ENCODE measurements at regions not wholly inside any gene's neighbourhood (a gene's known extent, or its start where the extent isn't known, plus 50 kb on each side); places are given as distances from the start of the nearest gene placed in this dataset.

GRCh38 chr2:193743089-193743488 lies 1548.4 kb upstream of the TMEFF2 start:
- FAIRE-seq (no peak), ATAC-seq (no peak), DNase-seq (ENCODE audit: low spot score) (no peak)
- Histone ChIP-seq H2AFZ (ENCODE audit: low read length) (no peak overlapping the region), H3K27ac (ENCODE audit: extremely low read length, insufficient read depth, low read length) (no peak overlapping the region), H3K36me3 (replicated peaks in 1 of 2; ENCODE audit: control insufficient read depth in 1 of 2, insufficient read depth in 2 of 2, low read length in 2 of 2) (no peaks in the 10 kb centered on the region), H3K27me3 (ENCODE audit: control insufficient read depth in 1 of 2, insufficient read depth in 2 of 2, low read length in 2 of 2) (no peaks in the 10 kb centered on the region), H3K4me1 (ENCODE audit: insufficient read depth, low read length) (no peaks in the 10 kb centered on the region), H3K4me3 (replicated peaks in 1 of 3; ENCODE audit: insufficient read depth in 1 of 3, low read depth in 2 of 3, low read length in 3 of 3) (no peak overlapping the region), H4K20me1 (ENCODE audit: insufficient read depth, low read length) (no peaks in the 10 kb centered on the region), H3K9me3 (ENCODE audit: low read length) (no peaks in the 10 kb centered on the region), H3K4me2 (ENCODE audit: low read depth, low read length) (no peak overlapping the region), H3K9ac (ENCODE audit: insufficient read depth, low read depth, low read length) (no peak overlapping the region), H3K79me2 (ENCODE audit: insufficient read depth, low read length) (no peaks in the 10 kb centered on the region)
- in situ Hi-C loops (cut with HindIII; ENCODE audit: extremely low pct_ligation_motif_present, low pct_unique_long_range_greater_than_20kb), result no loop called here
- CTCF ChIA-PET (ENCODE audit: low intra/inter-chr PET ratio, low total read pairs), result no interaction called here
- POLR2A ChIA-PET, result no interaction called here
- intact Hi-C loops (cut with micrococcal nuclease; ENCODE audit: unreplicated experiment), result no loop called here
- BruUV-seq (replicated peaks), result no TSS peak
- WGBS (ENCODE audit: low lambda C conversion rate), result 1% methylated on average over 4 of the region's 4 CpGs
- TF ChIP-seq THAP9 (CRISPR knock-in tag; IDR thresholded peaks at IDR 0.05; ENCODE audit: borderline replicate concordance), result no peak
- TF ChIP-seq, protein P1, sequence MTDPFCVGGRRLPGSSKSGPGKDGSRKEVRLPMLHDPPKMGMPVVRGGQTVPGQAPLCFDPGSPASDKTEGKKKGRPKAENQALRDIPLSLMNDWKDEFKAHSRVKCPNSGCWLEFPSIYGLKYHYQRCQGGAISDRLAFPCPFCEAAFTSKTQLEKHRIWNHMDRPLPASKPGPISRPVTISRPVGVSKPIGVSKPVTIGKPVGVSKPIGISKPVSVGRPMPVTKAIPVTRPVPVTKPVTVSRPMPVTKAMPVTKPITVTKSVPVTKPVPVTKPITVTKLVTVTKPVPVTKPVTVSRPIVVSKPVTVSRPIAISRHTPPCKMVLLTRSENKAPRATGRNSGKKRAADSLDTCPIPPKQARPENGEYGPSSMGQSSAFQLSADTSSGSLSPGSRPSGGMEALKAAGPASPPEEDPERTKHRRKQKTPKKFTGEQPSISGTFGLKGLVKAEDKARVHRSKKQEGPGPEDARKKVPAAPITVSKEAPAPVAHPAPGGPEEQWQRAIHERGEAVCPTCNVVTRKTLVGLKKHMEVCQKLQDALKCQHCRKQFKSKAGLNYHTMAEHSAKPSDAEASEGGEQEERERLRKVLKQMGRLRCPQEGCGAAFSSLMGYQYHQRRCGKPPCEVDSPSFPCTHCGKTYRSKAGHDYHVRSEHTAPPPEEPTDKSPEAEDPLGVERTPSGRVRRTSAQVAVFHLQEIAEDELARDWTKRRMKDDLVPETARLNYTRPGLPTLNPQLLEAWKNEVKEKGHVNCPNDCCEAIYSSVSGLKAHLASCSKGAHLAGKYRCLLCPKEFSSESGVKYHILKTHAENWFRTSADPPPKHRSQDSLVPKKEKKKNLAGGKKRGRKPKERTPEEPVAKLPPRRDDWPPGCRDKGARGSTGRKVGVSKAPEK (CRISPR knock-in tag; IDR thresholded peaks at IDR 0.05; ENCODE audit: borderline replicate concordance), result no peak
- no peak for TF ChIP-seq RCOR2 (CRISPR knock-in tag; IDR thresholded peaks at IDR 0.05)
- TF ChIP-seq PHF5A (CRISPR knock-in tag; IDR thresholded peaks at IDR 0.05; ENCODE audit: low read depth, unreplicated experiment), result no peak
- TF ChIP-seq ZNF143 (CRISPR knock-in tag; IDR thresholded peaks at IDR 0.05), result no peak
- TF ChIP-seq ARNT2 (CRISPR knock-in tag; IDR thresholded peaks at IDR 0.05; ENCODE audit: low read depth), result no peak
- no peak for TF ChIP-seq ELF4 (CRISPR knock-in tag; IDR thresholded peaks at IDR 0.05; ENCODE audit: borderline replicate concordance)
- no peak for TF ChIP-seq USF2 (IDR thresholded peaks at IDR 0.05; ENCODE audit: low read depth, low read length)
- no peak for TF ChIP-seq USF2 (CRISPR knock-in tag; IDR thresholded peaks at IDR 0.05; ENCODE audit: borderline replicate concordance)
- TF ChIP-seq, protein P2, sequence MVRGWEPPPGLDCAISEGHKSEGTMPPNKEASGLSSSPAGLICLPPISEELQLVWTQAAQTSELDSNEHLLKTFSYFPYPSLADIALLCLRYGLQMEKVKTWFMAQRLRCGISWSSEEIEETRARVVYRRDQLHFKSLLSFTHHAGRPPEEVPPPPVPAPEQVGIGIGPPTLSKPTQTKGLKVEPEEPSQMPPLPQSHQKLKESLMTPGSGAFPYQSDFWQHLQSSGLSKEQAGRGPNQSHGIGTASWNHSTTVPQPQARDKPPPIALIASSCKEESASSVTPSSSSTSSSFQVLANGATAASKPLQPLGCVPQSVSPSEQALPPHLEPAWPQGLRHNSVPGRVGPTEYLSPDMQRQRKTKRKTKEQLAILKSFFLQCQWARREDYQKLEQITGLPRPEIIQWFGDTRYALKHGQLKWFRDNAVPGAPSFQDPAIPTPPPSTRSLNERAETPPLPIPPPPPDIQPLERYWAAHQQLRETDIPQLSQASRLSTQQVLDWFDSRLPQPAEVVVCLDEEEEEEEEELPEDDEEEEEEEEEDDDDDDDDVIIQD (CRISPR knock-in tag; IDR thresholded peaks at IDR 0.05; ENCODE audit: low read depth), result no peak
- TF ChIP-seq ZSCAN29 (CRISPR knock-in tag; conservative IDR thresholded peaks at IDR 0.05), result no peak
- no peak for TF ChIP-seq POLR2G (IDR thresholded peaks at IDR 0.05; ENCODE audit: low read depth, low read length)
- no peak for TF ChIP-seq ZNF367 (CRISPR knock-in tag; IDR thresholded peaks at IDR 0.05; ENCODE audit: borderline replicate concordance)
- no peak for TF ChIP-seq ZSCAN5A (CRISPR knock-in tag; IDR thresholded peaks at IDR 0.05; ENCODE audit: borderline replicate concordance)
- TF ChIP-seq HNRNPUL1 (IDR thresholded peaks at IDR 0.05; ENCODE audit: low read depth, low read length), result no peak
